IMR-90 (cell line): ENCODE measurements at regions not wholly inside any gene's neighbourhood (a gene's known extent, or its start where the extent isn't known, plus 50 kb on each side); places are given as distances from the start of the nearest gene placed in this dataset.

Experiments
- ATAC-seq: fragments of 200-7000 bp; cut with Tn5 transposase; 2 replicates; pipeline ENCODE4 v1.9.1; 2020; ENCODE audit warnings: low read depth, mild to moderate bottlenecking, moderate library complexity
- BruUV-seq: library from RNA; stranded (reverse); fragments of 400-500 nt; replicated peaks from 2 replicates; lab custom pipeline; 2021; lab: Mats Ljungman, UMichigan
- CTCF ChIA-PET: fragments of 300-600 bp; formaldehyde crosslinking; extraction: SDS; loops from one replicate; lab custom pipeline; 2021; ENCODE audit warnings: antibody characterized with exemption; lab: Yijun Ruan, JAX
- POLR2A ChIA-PET: fragments of 300-600 bp; sonication (Branson Sonifier 250); formaldehyde crosslinking; loops from one replicate; lab custom pipeline; 2022; ENCODE audit warnings: antibody characterized with exemption; ENCODE audit not compliant: unreplicated experiment; lab: Charles Lee
- DNase-seq: peaks from one replicate; pipeline ENCODE4 v3.0.0; 2013
- H2AFZ ChIP-seq: replicated peaks from 2 replicates; pipeline ENCODE3; 2013; ENCODE audit warnings: low read length, mild to moderate bottlenecking; ENCODE audit not compliant: poor library complexity
- H2AK5ac ChIP-seq: 2 replicates; pipeline ENCODE4 v1.6.1; 2013; ENCODE audit warnings: low read depth, low read length, inconsistent platforms
- H2AK9ac ChIP-seq: replicated peaks from 2 replicates; pipeline ENCODE3; 2013; ENCODE audit warnings: mild to moderate bottlenecking, low read depth, low read length, moderate library complexity; ENCODE audit not compliant: poor library complexity
- H2BK120ac ChIP-seq: 2 replicates; pipeline ENCODE4 v1.6.1; 2013; ENCODE audit warnings: low read depth, low read length, inconsistent platforms
- H2BK15ac ChIP-seq: 3 replicates; pipeline ENCODE4 v1.6.1; 2013; ENCODE audit warnings: low read depth, low read length, inconsistent platforms
- H2BK20ac ChIP-seq: 2 replicates; pipeline ENCODE4 v1.6.1; 2013; ENCODE audit warnings: low read depth, mild to moderate bottlenecking, inconsistent platforms, low read length, moderate library complexity
- H2BK5ac ChIP-seq: 2 replicates; pipeline ENCODE4 v1.6.1; 2013; ENCODE audit warnings: mild to moderate bottlenecking, low read depth, low read length, inconsistent platforms; ENCODE audit not compliant: poor library complexity, severe bottlenecking
- H3K14ac ChIP-seq: replicated peaks from 2 replicates; pipeline ENCODE4 v1.6.1; 2013; ENCODE audit warnings: low read depth, low read length, inconsistent platforms
- H3K18ac ChIP-seq: 2 replicates; pipeline ENCODE4 v1.6.1; 2013; ENCODE audit warnings: low read depth, low read length, control low read depth
- H3K23ac ChIP-seq: 2 replicates; pipeline ENCODE4 v1.6.1; 2013; ENCODE audit warnings: low read depth, low read length, inconsistent platforms
- H3K27ac ChIP-seq: 2 replicates; pipeline ENCODE4 v1.5.1; 2013; ENCODE audit warnings: mild to moderate bottlenecking, control low read depth, low read length; ENCODE audit not compliant: insufficient read depth
- H3K27me3 ChIP-seq: 2 replicates; pipeline ENCODE4 v1.6.1; 2013; ENCODE audit warnings: low read length; ENCODE audit not compliant: control insufficient read depth, insufficient read depth
- H3K36me3 ChIP-seq: 2 replicates; pipeline ENCODE4 v1.6.1; 2013; ENCODE audit warnings: low read length, mixed read lengths; ENCODE audit not compliant: control insufficient read depth, insufficient read depth
- H3K4ac ChIP-seq: 2 replicates; pipeline ENCODE4 v1.6.1; 2013; ENCODE audit warnings: low read depth, low read length, inconsistent platforms
- H3K4me1 ChIP-seq: 2 replicates; pipeline ENCODE4 v1.6.1; 2013; ENCODE audit warnings: low read length, mixed read lengths; ENCODE audit not compliant: control insufficient read depth, insufficient read depth
- H3K4me2 ChIP-seq: 2 replicates; pipeline ENCODE4 v1.6.1; 2013; ENCODE audit warnings: low read depth, mild to moderate bottlenecking, control low read depth, low read length, moderate library complexity
- H3K4me3 ChIP-seq: 2 replicates; pipeline ENCODE4 v1.5.1; 2013; ENCODE audit warnings: low read depth, mild to moderate bottlenecking, control low read depth, low read length, moderate library complexity; ENCODE audit not compliant: insufficient read depth
- H3K56ac ChIP-seq: 2 replicates; pipeline ENCODE4 v1.6.1; 2013; ENCODE audit warnings: low read length, inconsistent platforms; ENCODE audit not compliant: insufficient read depth; ENCODE audit errors: extremely low read depth
- H3K79me1 ChIP-seq, 2 experiments: 2 replicates each; pipeline ENCODE4 v1.6.1; 2013; ENCODE audit warnings: low read length in 2 of 2, inconsistent platforms in 1 of 2, low read depth in 1 of 2
- H3K9ac ChIP-seq: 2 replicates; pipeline ENCODE4 v1.6.1; 2013; ENCODE audit warnings: low read depth, low read length, control low read depth
- H3K9me1 ChIP-seq: 2 replicates; pipeline ENCODE4 v1.6.1; 2013; ENCODE audit warnings: low read length, inconsistent platforms; ENCODE audit not compliant: insufficient read depth
- H3K9me3 ChIP-seq: 2 replicates; pipeline ENCODE4 v1.6.1; 2013; ENCODE audit warnings: low read length; ENCODE audit not compliant: control insufficient read depth, insufficient read depth
- H4K20me1 ChIP-seq: 2 replicates; pipeline ENCODE4 v1.6.1; 2013; ENCODE audit warnings: low read length, inconsistent platforms; ENCODE audit not compliant: insufficient read depth
- H4K5ac ChIP-seq: 2 replicates; pipeline ENCODE4 v1.6.1; 2013; ENCODE audit warnings: mild to moderate bottlenecking, low read depth, low read length, control low read depth
- H4K8ac ChIP-seq, 2 experiments: 2 replicates each; pipeline ENCODE4 v1.6.1; 2013; ENCODE audit warnings: low read depth in 2 of 2, low read length in 2 of 2, control low read depth in 1 of 2, inconsistent platforms in 1 of 2
- H4K91ac ChIP-seq: 2 replicates; pipeline ENCODE4 v1.6.1; 2013; ENCODE audit warnings: low read depth, low read length, inconsistent platforms; ENCODE audit not compliant: insufficient read depth
- CEBPB ChIP-seq: IDR thresholded peaks from 2 replicates; pipeline ENCODE4 v1.6.1; 2012; ENCODE audit warnings: low read depth, low read length, improper control_type of control experiment
- MAFK ChIP-seq: IDR thresholded peaks from 2 replicates; pipeline ENCODE4 v1.6.1; 2012; ENCODE audit warnings: low read depth, low read length, improper control_type of control experiment
- WGBS, 2 experiments: methylation state at CpG; one replicate each; pipeline versions ENCODE4 v1.1.5 to v1.1.7; 2013; ENCODE audit warnings: missing lambda C conversion rate in 2 of 2; ENCODE audit not compliant: insufficient read length in 1 of 2; ENCODE audit errors: extremely low coverage in 2 of 2; 5-methylcytosine and 5-hydroxymethylcytosine counted together
- dilution Hi-C: fragments of 300-500 bp; cut with HindIII; formaldehyde crosslinking; loops from one replicate; pipeline ENCODE4 v1.14.3; 2018; ENCODE audit warnings: low sequenced_read_pairs; ENCODE audit not compliant: unreplicated experiment
- in situ Hi-C: fragments of 300-500 bp; cut with MboI; formaldehyde crosslinking; loops from 3 replicates; pipeline ENCODE4 v1.14.3; 2019; ENCODE audit warnings: low sequenced_read_pairs, inconsistent platforms, mixed read lengths
- intact Hi-C: fragments of 100-400 bp; cut with micrococcal nuclease; formaldehyde crosslinking; loops from 2 replicates; pipeline ENCODE4 v1.10.0; 2022

- no peak for TF ChIP-seq CEBPB
- TF ChIP-seq MAFK: peak; percentile 87
Measured at GRCh38 chr20:19024296-19025035, 188.0 kb upstream of the SLC24A3 start.

More at GRCh38 chr20:19024296-19025035, 188.0 kb upstream of the SLC24A3 start:
- Histone ChIP-seq H3K56ac (no peak overlapping the region), H2BK15ac (no peak overlapping the region), H3K23ac (no peak overlapping the region), H3K27me3 (no peaks in the 10 kb centered on the region), H2BK5ac (no peak overlapping the region), H4K91ac (no peak overlapping the region), H3K4me2 (no peak overlapping the region), H3K27ac (no peak overlapping the region), H2AK5ac (no peak overlapping the region), H2AK9ac (no peak overlapping the region), H2BK20ac (no peak overlapping the region), H3K9ac (no peak overlapping the region), H2AFZ (no peak overlapping the region), H3K36me3 (no peaks in the 10 kb centered on the region), H3K9me3 (peaks cover 34% of the 10 kb centered on the region), H3K4me1 (no peaks in the 10 kb centered on the region), H3K4ac (no peak overlapping the region), H2BK120ac (no peak overlapping the region), H3K14ac (no peak overlapping the region), H3K9me1 (no peaks in the 10 kb centered on the region), H3K79me1 (no peaks in the 10 kb centered on the region), H3K4me3 (no peak overlapping the region), H4K20me1 (no peaks in the 10 kb centered on the region), H4K5ac (no peak overlapping the region), H3K18ac (no peak overlapping the region), H4K8ac (no peak overlapping the region)
- intact Hi-C loops (no loop called here), in situ Hi-C loops (no loop called here), dilution Hi-C loops (no loop called here)
- ChIA-PET POLR2A (no interaction called here), CTCF (no interaction called here)
- no peak for DNase-seq
- no CpG with 5 or more reads among the region's 11 CpGs for WGBS, 2 experiments
- BruUV-seq: no TSS peak
- no peak for ATAC-seq
